ENCODE measurements at regions not wholly inside any gene's neighbourhood (a gene's known extent, or its start where the extent isn't known, plus 50 kb on each side); places are given as distances from the start of the nearest gene placed in this dataset.
A peak's percentile ranks its signal among the peaks of the same experiment; 100 is the strongest.
"Not testable (repeated sequence)": the region's sequence is repeated elsewhere in the genome, so short reads cannot be mapped to it uniquely, and the experiment has no call there.

- DNase-seq, result no peak
Observed at GRCh38 chr6:91276315-91276714, 689.4 kb upstream of the MAP3K7 start.

GRCh38 chr6:91273729-91274128, 686.9 kb upstream of the MAP3K7 start:
- DNase-seq, result no peak

GRCh38 chr6:91271807-91272206, 684.9 kb upstream of the MAP3K7 start:
- DNase-seq, result no peak

GRCh38 chr6:91268941-91269340, 682.1 kb upstream of the MAP3K7 start:
- DNase-seq, result peak; percentile 30

- no peak for DNase-seq
Observed at GRCh38 chr6:91267246-91267645, 680.4 kb upstream of the MAP3K7 start.

GRCh38 chr6:91266156-91266555, 679.3 kb upstream of the MAP3K7 start:
- DNase-seq, result no peak

GRCh38 chr6:91243436-91243835, 656.6 kb upstream of the MAP3K7 start:
- DNase-seq, result no peak

- DNase-seq, result no peak
Observed at GRCh38 chr6:91242614-91242949, 655.7 kb upstream of the MAP3K7 start.

- DNase-seq, result no peak
Observed at GRCh38 chr6:91241946-91242613, 655.2 kb upstream of the MAP3K7 start.

- DNase-seq, result no peak
Observed at GRCh38 chr6:91240878-91241603, 654.2 kb upstream of the MAP3K7 start.

GRCh38 chr6:91221072-91221720, 634.3 kb upstream of the MAP3K7 start:
- DNase-seq, result no peak

- DNase-seq, result no peak
Observed at GRCh38 chr6:91213229-91213901, 626.5 kb upstream of the MAP3K7 start.

- DNase-seq, result peak; percentile 2
Observed at GRCh38 chr6:91198588-91199255, 611.9 kb upstream of the MAP3K7 start.

GRCh38 chr6:91196729-91197128, 609.9 kb upstream of the MAP3K7 start:
- no peak for DNase-seq

- DNase-seq, result no peak
Observed at GRCh38 chr6:91193446-91193845, 606.6 kb upstream of the MAP3K7 start.

GRCh38 chr6:91190041-91190440, 603.2 kb upstream of the MAP3K7 start:
- not testable (repeated sequence) for DNase-seq

GRCh38 chr6:91185072-91185471, 598.2 kb upstream of the MAP3K7 start:
- peak; percentile 6 for DNase-seq

- no peak for DNase-seq
Observed at GRCh38 chr6:91181416-91181815, 594.5 kb upstream of the MAP3K7 start.

- DNase-seq, result no peak
Observed at GRCh38 chr6:91173651-91174050, 586.8 kb upstream of the MAP3K7 start.

- no peak for DNase-seq
Observed at GRCh38 chr6:91173186-91173585, 586.3 kb upstream of the MAP3K7 start.

- DNase-seq, result no peak
Observed at GRCh38 chr6:91171754-91172462, 585.0 kb upstream of the MAP3K7 start.

- no peak for DNase-seq
Observed at GRCh38 chr6:91167846-91168245, 581.0 kb upstream of the MAP3K7 start.

All from fibroblast of skin of back (primary cell).